ENCODE measurements at regions not wholly inside any gene's neighbourhood (a gene's known extent, or its start where the extent isn't known, plus 50 kb on each side); places are given as distances from the start of the nearest gene placed in this dataset.

DNA sequence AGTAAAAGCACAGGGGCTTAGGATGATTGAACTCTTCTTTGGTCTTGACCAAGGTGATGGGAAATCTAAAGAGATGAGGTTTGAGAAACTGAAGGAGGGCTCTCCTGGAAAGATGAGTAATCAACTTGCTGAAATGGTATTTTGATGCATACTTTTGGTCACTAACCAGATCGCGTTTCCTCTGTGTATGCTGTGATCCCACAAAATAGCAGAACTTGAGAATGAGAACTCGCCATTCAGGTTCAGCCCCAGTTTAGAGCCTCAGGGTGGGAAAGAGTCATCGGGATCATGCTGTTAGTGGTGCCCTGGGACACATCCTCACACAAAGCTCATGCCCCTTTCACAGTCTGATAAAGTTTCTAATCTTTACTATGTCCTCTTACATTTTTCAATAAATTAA, 488.8 kb downstream of the ETNK1 start:
- TF ChIP-seq, protein P1, sequence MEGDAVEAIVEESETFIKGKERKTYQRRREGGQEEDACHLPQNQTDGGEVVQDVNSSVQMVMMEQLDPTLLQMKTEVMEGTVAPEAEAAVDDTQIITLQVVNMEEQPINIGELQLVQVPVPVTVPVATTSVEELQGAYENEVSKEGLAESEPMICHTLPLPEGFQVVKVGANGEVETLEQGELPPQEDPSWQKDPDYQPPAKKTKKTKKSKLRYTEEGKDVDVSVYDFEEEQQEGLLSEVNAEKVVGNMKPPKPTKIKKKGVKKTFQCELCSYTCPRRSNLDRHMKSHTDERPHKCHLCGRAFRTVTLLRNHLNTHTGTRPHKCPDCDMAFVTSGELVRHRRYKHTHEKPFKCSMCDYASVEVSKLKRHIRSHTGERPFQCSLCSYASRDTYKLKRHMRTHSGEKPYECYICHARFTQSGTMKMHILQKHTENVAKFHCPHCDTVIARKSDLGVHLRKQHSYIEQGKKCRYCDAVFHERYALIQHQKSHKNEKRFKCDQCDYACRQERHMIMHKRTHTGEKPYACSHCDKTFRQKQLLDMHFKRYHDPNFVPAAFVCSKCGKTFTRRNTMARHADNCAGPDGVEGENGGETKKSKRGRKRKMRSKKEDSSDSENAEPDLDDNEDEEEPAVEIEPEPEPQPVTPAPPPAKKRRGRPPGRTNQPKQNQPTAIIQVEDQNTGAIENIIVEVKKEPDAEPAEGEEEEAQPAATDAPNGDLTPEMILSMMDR (conservative IDR thresholded peaks at IDR 0.05; ENCODE audit: low read depth, low read length), result no peak
- no peak for TF ChIP-seq FOS (IDR thresholded peaks at IDR 0.05; ENCODE audit: low read depth, low read length)
- TF ChIP-seq POLR2A (IDR thresholded peaks at IDR 0.05; ENCODE audit: low read depth, low read length), result no peak
- TF ChIP-seq, protein P2, sequence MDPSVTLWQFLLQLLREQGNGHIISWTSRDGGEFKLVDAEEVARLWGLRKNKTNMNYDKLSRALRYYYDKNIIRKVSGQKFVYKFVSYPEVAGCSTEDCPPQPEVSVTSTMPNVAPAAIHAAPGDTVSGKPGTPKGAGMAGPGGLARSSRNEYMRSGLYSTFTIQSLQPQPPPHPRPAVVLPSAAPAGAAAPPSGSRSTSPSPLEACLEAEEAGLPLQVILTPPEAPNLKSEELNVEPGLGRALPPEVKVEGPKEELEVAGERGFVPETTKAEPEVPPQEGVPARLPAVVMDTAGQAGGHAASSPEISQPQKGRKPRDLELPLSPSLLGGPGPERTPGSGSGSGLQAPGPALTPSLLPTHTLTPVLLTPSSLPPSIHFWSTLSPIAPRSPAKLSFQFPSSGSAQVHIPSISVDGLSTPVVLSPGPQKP (IDR thresholded peaks at IDR 0.05; ENCODE audit: borderline replicate concordance, low read depth, low read length), result no peak
- TF ChIP-seq, protein P3, sequence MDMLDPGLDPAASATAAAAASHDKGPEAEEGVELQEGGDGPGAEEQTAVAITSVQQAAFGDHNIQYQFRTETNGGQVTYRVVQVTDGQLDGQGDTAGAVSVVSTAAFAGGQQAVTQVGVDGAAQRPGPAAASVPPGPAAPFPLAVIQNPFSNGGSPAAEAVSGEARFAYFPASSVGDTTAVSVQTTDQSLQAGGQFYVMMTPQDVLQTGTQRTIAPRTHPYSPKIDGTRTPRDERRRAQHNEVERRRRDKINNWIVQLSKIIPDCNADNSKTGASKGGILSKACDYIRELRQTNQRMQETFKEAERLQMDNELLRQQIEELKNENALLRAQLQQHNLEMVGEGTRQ (IDR thresholded peaks at IDR 0.05; ENCODE audit: low read depth, low read length), result no peak
- TF ChIP-seq RAD21 (IDR thresholded peaks at IDR 0.05; ENCODE audit: low read length), result no peak
- no peak for TF ChIP-seq SMC3 (IDR thresholded peaks at IDR 0.05; ENCODE audit: low read depth, low read length)
- no peak for TF ChIP-seq MAFK (IDR thresholded peaks at IDR 0.05; ENCODE audit: low read depth, low read length)
- no peak for TF ChIP-seq CEBPB (IDR thresholded peaks at IDR 0.05; ENCODE audit: low read depth, low read length)
- TF ChIP-seq RFX5 (IDR thresholded peaks at IDR 0.05; ENCODE audit: low read depth, low read length), result no peak
- TF ChIP-seq BHLHE40 (IDR thresholded peaks at IDR 0.05; ENCODE audit: low read depth, low read length), result no peak
- no peak for TF ChIP-seq MAZ (IDR thresholded peaks at IDR 0.05; ENCODE audit: borderline replicate concordance, low read depth, low read length)
